Hepatocyte (in vitro differentiated cells): ENCODE measurements at regions not wholly inside any gene's neighbourhood (a gene's known extent, or its start where the extent isn't known, plus 50 kb on each side); places are given as distances from the start of the nearest gene placed in this dataset.

Source experiments
- DNase-seq: peaks from one replicate; pipeline ENCODE4 v3.0.0-alpha.2; 2016; ENCODE audit warnings: low spot score
- H2AFZ ChIP-seq: fragments of 200-600 bp; sonication (generic); 2 replicates; pipeline ENCODE4 v1.6.0; 2016; ENCODE audit warnings: antibody characterized with exemption, mild to moderate bottlenecking
- H3K27ac ChIP-seq: fragments of 200-600 bp; sonication (generic); 2 replicates; pipeline ENCODE4 v1.5.1; 2016; ENCODE audit warnings: mild to moderate bottlenecking
- H3K27me3 ChIP-seq: fragments of 200-600 bp; sonication (generic); 2 replicates; pipeline ENCODE4 v1.6.1; 2016
- H3K36me3 ChIP-seq: fragments of 200-600 bp; sonication (generic); replicated peaks from 2 replicates; pipeline ENCODE4 v1.5.1; 2016; ENCODE audit warnings: low read depth; ENCODE audit not compliant: insufficient read depth
- H3K4me1 ChIP-seq: fragments of 200-600 bp; sonication (generic); 2 replicates; pipeline ENCODE4 v1.5.1; 2016; ENCODE audit warnings: mild to moderate bottlenecking, moderate library complexity; ENCODE audit not compliant: insufficient read depth
- H3K4me2 ChIP-seq: fragments of 200-600 bp; sonication (generic); 2 replicates; pipeline ENCODE4 v1.6.0; 2016
- H3K4me3 ChIP-seq: fragments of 200-600 bp; sonication (generic); 2 replicates; pipeline ENCODE4 v1.5.1; 2016; ENCODE audit warnings: mild to moderate bottlenecking
- H3K79me2 ChIP-seq: fragments of 200-600 bp; sonication (generic); 2 replicates; pipeline ENCODE4 v1.6.0; 2017; ENCODE audit warnings: mild to moderate bottlenecking
- H3K9me2 ChIP-seq: fragments of 200-600 bp; sonication (generic); replicated peaks from 2 replicates; pipeline ENCODE4 v1.6.0; 2017; ENCODE audit warnings: mild to moderate bottlenecking; ENCODE audit not compliant: insufficient read depth
- H3K9me3 ChIP-seq: fragments of 200-600 bp; sonication (generic); 2 replicates; pipeline ENCODE4 v1.5.1; 2016; ENCODE audit warnings: low read depth, mild to moderate bottlenecking
- H4K20me1 ChIP-seq: fragments of 200-600 bp; sonication (generic); 2 replicates; pipeline ENCODE4 v1.6.0; 2016; ENCODE audit warnings: mild to moderate bottlenecking; ENCODE audit not compliant: insufficient read depth, poor library complexity, severe bottlenecking
- CTCF ChIP-seq: fragments of 200-600 bp; sonication (generic); IDR thresholded peaks from 2 replicates; pipeline ENCODE4 v1.5.1; 2016; ENCODE audit warnings: antibody characterized with exemption, mild to moderate bottlenecking; ENCODE audit not compliant: poor library complexity
- EZH2 ChIP-seq: fragments of 200-600 bp; sonication (generic); IDR thresholded peaks from 2 replicates; pipeline ENCODE4 v1.6.1; 2016; ENCODE audit warnings: antibody characterized with exemption, mild to moderate bottlenecking, borderline replicate concordance
- EZH2phosphoT487 ChIP-seq: fragments of 200-600 bp; sonication (generic); IDR thresholded peaks from one replicate; pipeline ENCODE4 v1.6.1; 2018; ENCODE audit warnings: antibody characterized with exemption, mild to moderate bottlenecking, low read depth, moderate library complexity; ENCODE audit not compliant: unreplicated experiment, severe bottlenecking
- WGBS: methylation state at CpG from one replicate; pipeline ENCODE4 v1.1.6; 2016; ENCODE audit warnings: low lambda C conversion rate; ENCODE audit errors: missing lambda C conversion rate; 5-methylcytosine and 5-hydroxymethylcytosine counted together

DNA sequence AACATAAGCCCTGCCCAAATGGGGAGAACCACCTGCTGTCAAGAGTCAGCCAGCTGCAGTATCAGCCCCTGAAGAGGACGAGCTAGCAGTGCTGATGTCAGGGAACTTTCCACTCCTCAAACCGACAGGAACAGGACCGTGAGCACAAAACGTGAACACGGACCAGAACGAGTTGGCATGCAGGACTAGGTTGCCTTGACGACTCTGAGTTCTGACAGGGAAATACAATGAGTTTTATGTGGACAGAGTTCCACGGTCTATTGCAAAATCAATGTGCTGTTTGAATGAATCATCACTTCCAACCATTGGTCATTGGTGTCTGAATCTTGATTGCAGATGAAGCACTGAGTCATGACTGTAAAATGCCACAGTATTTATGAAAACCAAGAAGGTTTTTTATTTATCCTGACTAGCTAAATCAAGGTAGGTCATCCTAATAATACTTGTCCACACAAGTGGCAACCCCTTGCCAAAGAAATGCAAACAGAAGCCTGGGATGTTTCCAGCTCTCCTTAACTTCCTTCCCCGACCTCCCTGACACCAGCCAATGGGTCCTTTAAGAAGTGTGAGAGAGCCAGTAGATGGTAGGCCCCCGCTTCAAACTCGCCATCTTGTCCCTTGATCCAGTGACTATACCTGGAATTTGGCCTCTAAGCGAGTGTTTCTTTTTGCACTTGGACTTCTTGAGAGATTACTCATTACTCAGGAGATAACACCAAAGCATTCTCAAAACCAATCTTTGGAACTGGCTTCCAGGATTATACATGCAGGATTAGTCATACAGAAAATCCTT, 119.6 kb downstream of the ASB7 start:
- Histone ChIP-seq H3K4me2 (peak overlapping the region; percentile 28), H3K9me2 (no peaks in the 10 kb centered on the region), H3K4me1 (peaks cover 17% of the 10 kb centered on the region), H3K27ac (peak overlapping the region; percentile 94), H3K4me3 (no peak overlapping the region), H3K27me3 (no peaks in the 10 kb centered on the region), H2AFZ (no peak overlapping the region), H3K79me2 (no peaks in the 10 kb centered on the region), H3K9me3 (no peaks in the 10 kb centered on the region), H3K36me3 (no peaks in the 10 kb centered on the region), H4K20me1 (no peaks in the 10 kb centered on the region)
- WGBS, result 53% methylated on average over 12 of the region's 12 CpGs
- peak; percentile 89 for DNase-seq
- TF ChIP-seq EZH2 (no peak), EZH2phosphoT487 (no peak), CTCF (no peak)

- TF ChIP-seq EZH2 (no peak), CTCF (no peak), EZH2phosphoT487 (no peak)
- H3K4me3 ChIP-seq, result no peak overlapping the region
- DNase-seq, result no peak
- H4K20me1 ChIP-seq, result no peaks in the 10 kb centered on the region
- peak overlapping the region; percentile 7 for H3K4me2 ChIP-seq
- no peaks in the 10 kb centered on the region for H3K9me3 ChIP-seq
- peaks cover 17% of the 10 kb centered on the region for H3K4me1 ChIP-seq
- peak overlapping the region; percentile 94 for H3K27ac ChIP-seq
- no peaks in the 10 kb centered on the region for H3K79me2 ChIP-seq
- no peak overlapping the region for H2AFZ ChIP-seq
- no peaks in the 10 kb centered on the region for H3K27me3 ChIP-seq
- no peaks in the 10 kb centered on the region for H3K9me2 ChIP-seq
- no peaks in the 10 kb centered on the region for H3K36me3 ChIP-seq
- 69% methylated on average over 3 of the region's 3 CpGs for WGBS
Observed at GRCh38 chr15:100722551-100723314, 120.3 kb downstream of the ASB7 start.

- H3K79me2 ChIP-seq, result no peaks in the 10 kb centered on the region
- no peaks in the 10 kb centered on the region for H3K9me3 ChIP-seq
- H2AFZ ChIP-seq, result no peak overlapping the region
- H4K20me1 ChIP-seq, result no peaks in the 10 kb centered on the region
- no peak for TF ChIP-seq EZH2
- no peak for TF ChIP-seq CTCF
- no peak for TF ChIP-seq EZH2phosphoT487
- no peak overlapping the region for H3K4me2 ChIP-seq
- peaks cover 17% of the 10 kb centered on the region for H3K4me1 ChIP-seq
- DNase-seq, result no peak
- no peak overlapping the region for H3K4me3 ChIP-seq
- no peaks in the 10 kb centered on the region for H3K9me2 ChIP-seq
- H3K27me3 ChIP-seq, result no peaks in the 10 kb centered on the region
- peak overlapping the region; percentile 94 for H3K27ac ChIP-seq
- WGBS, result 85% methylated on average over 6 of the region's 6 CpGs
- H3K36me3 ChIP-seq, result no peaks in the 10 kb centered on the region
Observed at GRCh38 chr15:100723315-100723801, 121.0 kb downstream of the ASB7 start.
